HepG2 (cell line): ENCODE measurements at regions not wholly inside any gene's neighbourhood (a gene's known extent, or its start where the extent isn't known, plus 50 kb on each side); places are given as distances from the start of the nearest gene placed in this dataset.
A peak's percentile ranks its signal among the peaks of the same experiment; 100 is the strongest.
"Not testable (repeated sequence)": the region's sequence is repeated elsewhere in the genome, so short reads cannot be mapped to it uniquely, and the experiment has no call there.

Experiments used
- ATAC-seq: fragments of 200-7000 bp; cut with Tn5 transposase; 3 replicates; pipeline ENCODE4 v1.9.1; 2020; ENCODE audit warnings: mild to moderate bottlenecking, moderate library complexity
- BruUV-seq: library from RNA; stranded (reverse); fragments of 400-500 nt; replicated peaks from 2 replicates; lab custom pipeline; 2021; lab: Mats Ljungman, UMichigan
- CTCF ChIA-PET: fragments of 300-600 bp; formaldehyde crosslinking; extraction: SDS; loops from one replicate; lab custom pipeline; 2021; ENCODE audit warnings: low total read pairs, inconsistent platforms, low intra/inter-chr PET ratio; lab: Yijun Ruan, JAX
- POLR2A ChIA-PET: fragments of 350-600 bp; sonication (Branson Sonifier 250); formaldehyde crosslinking; loops from one replicate; lab custom pipeline; 2020; ENCODE audit warnings: antibody characterized with exemption, inconsistent platforms; lab: Yijun Ruan, JAX
- DNase-seq: peaks from one replicate; pipeline ENCODE4 v3.0.0-alpha.2; 2015; ENCODE audit warnings: low spot score
- FAIRE-seq: peaks from 3 replicates; lab custom pipeline; 2011; peaks lifted over from hg19 to GRCh38; lab: Jason Lieb, UNC
- H2AFZ ChIP-seq: one replicate; pipeline ENCODE4 v1.6.1; 2011; ENCODE audit warnings: low read length, inconsistent platforms
- H3K27ac ChIP-seq: fragments of 300-600 bp; 3 replicates; pipeline ENCODE4 v1.8.0; 2011; ENCODE audit warnings: mixed run types, mild to moderate bottlenecking, mixed read lengths, low read length, inconsistent platforms; ENCODE audit not compliant: insufficient read depth; ENCODE audit errors: extremely low read length
- H3K27me3 ChIP-seq, 2 experiments: fragments of 200-600 bp in 1 of 2; 2 replicates in 1 of 2; 3 replicates in 1 of 2; pipeline versions ENCODE4 v1.6.0 to v1.8.0; 2011; ENCODE audit warnings: low read length in 2 of 2, mild to moderate bottlenecking in 2 of 2, moderate library complexity in 2 of 2, inconsistent platforms in 1 of 2; ENCODE audit not compliant: insufficient read depth in 2 of 2, control insufficient read depth in 1 of 2
- H3K36me3 ChIP-seq, 2 experiments: fragments of 200-600 bp in 1 of 2; replicated peaks in 1 of 2; 2 replicates in 1 of 2; 3 replicates in 1 of 2; pipeline versions ENCODE4 v1.5.1 to v1.8.0; 2011; ENCODE audit warnings: low read length in 2 of 2, inconsistent platforms in 1 of 2; ENCODE audit not compliant: insufficient read depth in 2 of 2, control insufficient read depth in 1 of 2
- H3K4me1 ChIP-seq: 2 replicates; pipeline ENCODE4 v1.5.1; 2012; ENCODE audit warnings: low read length, inconsistent platforms; ENCODE audit not compliant: insufficient read depth
- H3K4me2 ChIP-seq: 2 replicates; pipeline ENCODE4 v1.6.0; 2011; ENCODE audit warnings: low read depth, low read length, inconsistent platforms
- H3K4me3 ChIP-seq, 3 experiments: fragments of 200-600 bp in 1 of 3; sonication (generic), shearing (Covaris generic) in 1 of 3; replicated peaks in 1 of 3; 2 replicates each; pipeline ENCODE4 v1.5.1; 2011 to 2016; ENCODE audit warnings: low read length in 3 of 3, inconsistent platforms in 2 of 3, low read depth in 2 of 3, mild to moderate bottlenecking in 2 of 3, control low read depth in 1 of 3, mixed read lengths in 1 of 3; ENCODE audit not compliant: insufficient read depth in 1 of 3
- H3K79me2 ChIP-seq: one replicate; pipeline ENCODE4 v1.6.1; 2011; ENCODE audit warnings: low read length, inconsistent platforms; ENCODE audit not compliant: insufficient read depth
- H3K9ac ChIP-seq: 2 replicates; pipeline ENCODE4 v1.6.0; 2011; ENCODE audit warnings: mild to moderate bottlenecking, low read depth, low read length, inconsistent platforms; ENCODE audit not compliant: insufficient read depth
- H3K9me3 ChIP-seq: 2 replicates; pipeline ENCODE4 v1.5.1; 2012; ENCODE audit warnings: mild to moderate bottlenecking, low read length
- H4K20me1 ChIP-seq: 2 replicates; pipeline ENCODE4 v1.6.0; 2011; ENCODE audit warnings: inconsistent platforms, mild to moderate bottlenecking, low read length, moderate library complexity; ENCODE audit not compliant: insufficient read depth
- ATF7 ChIP-seq, 2 experiments: fragments of 450-650 bp in 1 of 2; sonication (generic) in 1 of 2; formaldehyde crosslinking in 1 of 2; IDR thresholded peaks; 2 replicates each; pipeline versions ENCODE4 v1.4.0 to v1.6.1; 2016 to 2020; ENCODE audit warnings: antibody characterized with exemption in 1 of 2, mild to moderate bottlenecking in 1 of 2, missing genetic modification reagents in 1 of 2
- ELF3 ChIP-seq: IDR thresholded peaks from 2 replicates; pipeline ENCODE4 v1.6.1; 2016; ENCODE audit warnings: missing genetic modification reagents, missing compliant biosample characterization
- HIC2 ChIP-seq: sonication (generic); formaldehyde crosslinking; IDR thresholded peaks from 2 replicates; pipeline ENCODE4 v1.9.0; 2022; ENCODE audit warnings: low read depth, missing genetic modification reagents
- NFE2 ChIP-seq: sonication (generic); formaldehyde crosslinking; IDR thresholded peaks from 2 replicates; pipeline ENCODE4 v1.4.0; 2020; ENCODE audit warnings: missing genetic modification reagents
- PHF8 ChIP-seq: sonication (generic); formaldehyde crosslinking; IDR thresholded peaks from 2 replicates; pipeline ENCODE4 v1.5.0; 2020; ENCODE audit warnings: missing genetic modification reagents
- REL ChIP-seq: sonication (generic); formaldehyde crosslinking; conservative IDR thresholded peaks from 2 replicates; pipeline ENCODE4 v1.8.0; 2022; ENCODE audit warnings: mild to moderate bottlenecking, missing genetic modification reagents, moderate library complexity
- WGBS: methylation state at CpG from one replicate; pipeline ENCODE4 v1.1.6; 2017; ENCODE audit warnings: low lambda C conversion rate; 5-methylcytosine and 5-hydroxymethylcytosine counted together
- in situ Hi-C: cut with HindIII; loops from 2 replicates; pipeline ENCODE4 v1.10.0; 2017; ENCODE audit warnings: low pct_unique_long_range_greater_than_20kb; ENCODE audit not compliant: extremely low pct_ligation_motif_present
- intact Hi-C: fragments of 100-400 bp; cut with micrococcal nuclease; formaldehyde crosslinking; loops from one replicate; pipeline ENCODE4 v1.10.0; 2022; ENCODE audit not compliant: unreplicated experiment

GRCh38 chr3:152774230-152774629 is 60.7 kb upstream of the P2RY1 start:
- POLR2A ChIA-PET, ATAC-seq, BruUV-seq, H4K20me1 ChIP-seq, H3K27ac ChIP-seq, FAIRE-seq, CTCF ChIA-PET, H2AFZ ChIP-seq, H3K9ac ChIP-seq, H3K4me1 ChIP-seq, DNase-seq, H3K36me3 ChIP-seq, H3K9me3 ChIP-seq, H3K4me2 ChIP-seq, intact Hi-C loops, in situ Hi-C loops, H3K79me2 ChIP-seq, H3K27me3 ChIP-seq, H3K4me3 ChIP-seq: not testable (repeated sequence)
- 8% methylated on average over 4 of the region's 4 CpGs for WGBS

- intact Hi-C loops (no loop called here), in situ Hi-C loops (no loop called here)
- H3K9ac ChIP-seq, result no peak overlapping the region
- no peaks in the 10 kb centered on the region for H3K79me2 ChIP-seq
- no peaks in the 10 kb centered on the region for H3K9me3 ChIP-seq
- no peak for DNase-seq
- BruUV-seq, result no TSS peak
- no peak for TF ChIP-seq REL (CRISPR knock-in tag)
- TF ChIP-seq NFE2 (CRISPR knock-in tag), result no peak
- TF ChIP-seq, all 625 proteins: peak for 0
- FAIRE-seq (no peak), ATAC-seq (no peak)
- WGBS, result 12% methylated on average over 2 of the region's 2 CpGs
- Histone ChIP-seq H3K36me3 (no peaks in the 10 kb centered on the region), H4K20me1 (no peaks in the 10 kb centered on the region), H2AFZ (no peak overlapping the region), H3K4me1 (no peaks in the 10 kb centered on the region), H3K27ac (no peak overlapping the region), H3K4me3 (no peak overlapping the region), H3K27me3 (no peaks in the 10 kb centered on the region), H3K4me2 (no peak overlapping the region)
- ChIA-PET POLR2A (no interaction called here), CTCF (no interaction called here)
Observed at GRCh38 chr3:152778022-152778421, 56.9 kb upstream of the P2RY1 start.

GRCh38 chr3:152779653-152780052 is 55.3 kb upstream of the P2RY1 start:
- CTCF ChIA-PET, result no interaction called here
- no peak overlapping the region for H3K4me3 ChIP-seq
- POLR2A ChIA-PET, result no interaction called here
- no peaks in the 10 kb centered on the region for H3K79me2 ChIP-seq
- H3K9me3 ChIP-seq, result no peaks in the 10 kb centered on the region
- H3K4me2 ChIP-seq, result no peak overlapping the region
- 2% methylated on average over 2 of the region's 2 CpGs for WGBS
- no peaks in the 10 kb centered on the region for H4K20me1 ChIP-seq
- in situ Hi-C loops, result no loop called here
- no peak overlapping the region for H3K9ac ChIP-seq
- DNase-seq, result no peak
- intact Hi-C loops, result no loop called here
- no peaks in the 10 kb centered on the region for H3K4me1 ChIP-seq
- BruUV-seq, result no TSS peak
- no peak for FAIRE-seq
- no peaks in the 10 kb centered on the region for H3K36me3 ChIP-seq
- no peak for TF ChIP-seq HIC2 (CRISPR knock-in tag)
- no peak for TF ChIP-seq PHF8
- TF ChIP-seq ATF7 (IDR thresholded peaks at IDR 0.05), result peak; percentile 22; the same call in 1 of the 2 replicates
- TF ChIP-seq ATF7 (CRISPR knock-in tag; IDR thresholded peaks at IDR 0.05), result no peak
- no peak for TF ChIP-seq ELF3 (CRISPR knock-in tag)
- H3K27ac ChIP-seq, result no peak overlapping the region
- no peak overlapping the region for H2AFZ ChIP-seq
- no peaks in the 10 kb centered on the region for H3K27me3 ChIP-seq
- no peak for ATAC-seq
